ENCODE measurements at regions not wholly inside any gene's neighbourhood (a gene's known extent, or its start where the extent isn't known, plus 50 kb on each side); places are given as distances from the start of the nearest gene placed in this dataset.
A peak's percentile ranks its signal among the peaks of the same experiment; 100 is the strongest.

- no peak overlapping the region for H3K4me2 ChIP-seq
- H2AFZ ChIP-seq (replicated peaks), result no peak overlapping the region
- no peak overlapping the region for H3K27ac ChIP-seq
- H3K36me3 Mint-ChIP-seq, result no peaks in the 10 kb centered on the region
- H3K9me3 Mint-ChIP-seq, result peaks cover 12% of the 10 kb centered on the region
- H3K9ac ChIP-seq, result no peak overlapping the region
- TF ChIP-seq EZH2phosphoT487 (IDR thresholded peaks at IDR 0.05) (no peak), CTCF (IDR thresholded peaks at IDR 0.05) (no peak), EZH2 (IDR thresholded peaks at IDR 0.05) (no peak)
- no peaks in the 10 kb centered on the region for H3K9me3 ChIP-seq (ENCODE audit: low read depth)
- H3K4me3 ChIP-seq, result no peak overlapping the region
- no peaks in the 10 kb centered on the region for H3F3A ChIP-seq (ENCODE audit: low read depth)
- H3K27me3 Mint-ChIP-seq (ENCODE audit: insufficient read depth, low read depth), result peaks cover 5% of the 10 kb centered on the region
- no peaks in the 10 kb centered on the region for H3K36me3 ChIP-seq
- H4K20me1 ChIP-seq (ENCODE audit: low read depth), result no peaks in the 10 kb centered on the region
- no peaks in the 10 kb centered on the region for H3K27me3 ChIP-seq
- no peaks in the 10 kb centered on the region for H3K79me2 ChIP-seq (ENCODE audit: low read depth)
- DNase-seq (ENCODE audit: low spot score), result no peak
- no peak overlapping the region for H3K4me3 Mint-ChIP-seq
- H3K27ac Mint-ChIP-seq, result no peak overlapping the region
- no peaks in the 10 kb centered on the region for H3K4me1 ChIP-seq
- no peaks in the 10 kb centered on the region for H3K4me1 Mint-ChIP-seq
Measured at GRCh38 chr3:106228271-106228670, 359.5 kb upstream of the CBLB start.

GRCh38 chr3:106229495-106230278 is 360.9 kb upstream of the CBLB start:
- no peak overlapping the region for H3K4me2 ChIP-seq
- peaks cover 5% of the 10 kb centered on the region for H3K27me3 Mint-ChIP-seq (ENCODE audit: insufficient read depth, low read depth)
- H3K4me1 ChIP-seq, result no peaks in the 10 kb centered on the region
- DNase-seq (ENCODE audit: low spot score), result no peak
- H3K27me3 ChIP-seq, result no peaks in the 10 kb centered on the region
- H3K9me3 Mint-ChIP-seq, result peaks cover 8% of the 10 kb centered on the region
- no peaks in the 10 kb centered on the region for H3K36me3 ChIP-seq
- H3K9me3 ChIP-seq (ENCODE audit: low read depth), result no peaks in the 10 kb centered on the region
- no peaks in the 10 kb centered on the region for H3K4me1 Mint-ChIP-seq
- no peak overlapping the region for H2AFZ ChIP-seq (replicated peaks)
- no peaks in the 10 kb centered on the region for H3F3A ChIP-seq (ENCODE audit: low read depth)
- H3K79me2 ChIP-seq (ENCODE audit: low read depth), result no peaks in the 10 kb centered on the region
- no peak overlapping the region for H3K27ac Mint-ChIP-seq
- H3K27ac ChIP-seq, result no peak overlapping the region
- no peaks in the 10 kb centered on the region for H3K36me3 Mint-ChIP-seq
- H3K4me3 Mint-ChIP-seq, result no peak overlapping the region
- TF ChIP-seq EZH2phosphoT487 (IDR thresholded peaks at IDR 0.05), result no peak
- TF ChIP-seq CTCF (IDR thresholded peaks at IDR 0.05), result no peak
- no peak for TF ChIP-seq EZH2 (IDR thresholded peaks at IDR 0.05)
- no peaks in the 10 kb centered on the region for H4K20me1 ChIP-seq (ENCODE audit: low read depth)
- H3K4me3 ChIP-seq, result no peak overlapping the region
- H3K9ac ChIP-seq, result no peak overlapping the region

GRCh38 chr3:106231086-106231485 is 362.3 kb upstream of the CBLB start:
- Histone ChIP-seq H3K27ac (no peak overlapping the region), H3F3A (ENCODE audit: low read depth) (no peaks in the 10 kb centered on the region), H4K20me1 (ENCODE audit: low read depth) (no peaks in the 10 kb centered on the region), H3K27me3 (no peaks in the 10 kb centered on the region), H3K36me3 (no peaks in the 10 kb centered on the region), H3K9me3 (ENCODE audit: low read depth) (no peaks in the 10 kb centered on the region), H3K79me2 (ENCODE audit: low read depth) (no peaks in the 10 kb centered on the region), H2AFZ (replicated peaks) (peak overlapping the region; percentile 3), H3K4me1 (no peaks in the 10 kb centered on the region), H3K4me2 (no peak overlapping the region), H3K9ac (no peak overlapping the region), H3K4me3 (no peak overlapping the region)
- no peak overlapping the region for H3K4me3 Mint-ChIP-seq
- H3K4me1 Mint-ChIP-seq, result no peaks in the 10 kb centered on the region
- DNase-seq (ENCODE audit: low spot score), result no peak
- TF ChIP-seq CTCF (IDR thresholded peaks at IDR 0.05) (no peak), EZH2 (IDR thresholded peaks at IDR 0.05) (no peak), EZH2phosphoT487 (IDR thresholded peaks at IDR 0.05) (no peak)
- no peaks in the 10 kb centered on the region for H3K36me3 Mint-ChIP-seq
- no peak overlapping the region for H3K27ac Mint-ChIP-seq
- H3K27me3 Mint-ChIP-seq (ENCODE audit: insufficient read depth, low read depth), result peaks cover 5% of the 10 kb centered on the region
- H3K9me3 Mint-ChIP-seq, result peaks cover 8% of the 10 kb centered on the region

Data from neural progenitor cell (in vitro differentiated cells).